Fibroblast of villous mesenchyme (primary cell): ENCODE measurements at regions not wholly inside any gene's neighbourhood (a gene's known extent, or its start where the extent isn't known, plus 50 kb on each side); places are given as distances from the start of the nearest gene placed in this dataset.
A peak's percentile ranks its signal among the peaks of the same experiment; 100 is the strongest.
"Not testable (repeated sequence)": the region's sequence is repeated elsewhere in the genome, so short reads cannot be mapped to it uniquely, and the experiment has no call there.

Source experiments
- DNase-seq: peaks from one replicate; pipeline ENCODE4 v3.0.0-alpha.2; 2010; ENCODE audit warnings: low read depth
- H3K4me3 ChIP-seq: 2 replicates; pipeline ENCODE4 v1.5.1; 2011; ENCODE audit warnings: low read depth, mild to moderate bottlenecking, low read length
- TF ChIP-seq, protein P1 (sequence below): IDR thresholded peaks from 2 replicates; pipeline ENCODE4 v1.5.1; 2012; ENCODE audit warnings: low read depth, mild to moderate bottlenecking, low read length; ENCODE audit not compliant: insufficient read depth

DNA sequence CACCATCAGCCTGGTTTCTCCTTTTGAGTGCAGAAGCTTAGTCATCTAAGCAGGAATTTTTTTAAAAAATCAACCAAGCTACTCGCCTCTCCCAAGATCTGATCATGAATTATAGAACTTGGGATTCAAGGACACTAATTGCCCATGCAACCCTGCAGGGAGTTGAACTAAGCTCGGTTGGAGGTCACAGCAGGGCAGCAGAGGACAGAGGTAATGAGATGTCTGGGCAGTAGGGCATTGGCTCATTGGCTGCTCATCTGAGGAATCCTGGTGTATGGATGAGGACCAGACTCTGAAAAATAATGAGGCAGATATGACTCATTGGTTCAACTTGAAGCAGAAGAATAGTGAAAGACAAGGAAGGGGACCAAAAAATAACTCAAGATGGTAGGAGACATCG, 111.8 kb upstream of the TLE1 start:
- TF ChIP-seq, protein P1, sequence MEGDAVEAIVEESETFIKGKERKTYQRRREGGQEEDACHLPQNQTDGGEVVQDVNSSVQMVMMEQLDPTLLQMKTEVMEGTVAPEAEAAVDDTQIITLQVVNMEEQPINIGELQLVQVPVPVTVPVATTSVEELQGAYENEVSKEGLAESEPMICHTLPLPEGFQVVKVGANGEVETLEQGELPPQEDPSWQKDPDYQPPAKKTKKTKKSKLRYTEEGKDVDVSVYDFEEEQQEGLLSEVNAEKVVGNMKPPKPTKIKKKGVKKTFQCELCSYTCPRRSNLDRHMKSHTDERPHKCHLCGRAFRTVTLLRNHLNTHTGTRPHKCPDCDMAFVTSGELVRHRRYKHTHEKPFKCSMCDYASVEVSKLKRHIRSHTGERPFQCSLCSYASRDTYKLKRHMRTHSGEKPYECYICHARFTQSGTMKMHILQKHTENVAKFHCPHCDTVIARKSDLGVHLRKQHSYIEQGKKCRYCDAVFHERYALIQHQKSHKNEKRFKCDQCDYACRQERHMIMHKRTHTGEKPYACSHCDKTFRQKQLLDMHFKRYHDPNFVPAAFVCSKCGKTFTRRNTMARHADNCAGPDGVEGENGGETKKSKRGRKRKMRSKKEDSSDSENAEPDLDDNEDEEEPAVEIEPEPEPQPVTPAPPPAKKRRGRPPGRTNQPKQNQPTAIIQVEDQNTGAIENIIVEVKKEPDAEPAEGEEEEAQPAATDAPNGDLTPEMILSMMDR, result no peak
- no peak overlapping the region for H3K4me3 ChIP-seq
- no peak for DNase-seq

DNA sequence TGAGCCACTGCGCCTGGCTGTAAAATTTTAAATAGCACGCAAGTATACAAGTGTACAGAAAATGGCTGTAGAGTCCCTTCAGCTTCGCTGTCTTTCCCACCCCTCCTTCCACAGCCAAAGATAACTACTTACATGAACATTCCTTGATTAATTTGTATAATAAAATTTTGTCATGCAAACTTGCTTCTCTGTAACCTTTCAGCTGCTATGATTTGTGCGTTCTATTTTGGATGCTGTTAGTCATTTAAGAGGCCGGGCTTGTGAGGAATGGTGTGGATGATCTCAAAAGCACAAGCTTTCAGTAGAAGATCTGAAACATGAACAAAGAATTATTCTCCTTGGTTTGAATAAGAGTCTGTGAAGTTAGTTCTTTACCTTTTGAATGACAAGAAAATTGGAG, 115.0 kb upstream of the TLE1 start:
- TF ChIP-seq, protein P1, result no peak
- no peak overlapping the region for H3K4me3 ChIP-seq
- DNase-seq, result peak; percentile 56

DNA sequence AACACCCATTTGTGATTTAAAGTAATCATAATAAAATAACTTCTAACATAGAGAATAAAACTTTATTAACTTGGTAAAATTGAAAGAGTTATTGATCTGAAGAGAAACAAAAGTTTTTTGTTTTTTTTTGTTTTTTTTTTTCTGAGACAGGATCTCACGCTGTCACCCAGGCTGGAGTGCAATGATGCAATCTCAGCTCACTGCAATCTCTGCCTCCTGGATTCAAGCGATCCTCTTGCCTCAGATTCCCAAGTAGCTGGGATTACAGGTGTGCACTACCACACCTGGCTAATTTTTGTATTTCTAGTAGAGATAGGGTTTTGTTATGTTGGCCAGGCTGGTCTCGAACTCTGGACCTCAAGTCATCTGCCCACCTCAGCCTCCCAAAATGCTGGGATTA, 116.5 kb upstream of the SPATA31D4 start:
- not testable (repeated sequence) for H3K4me3 ChIP-seq, DNase-seq

DNA sequence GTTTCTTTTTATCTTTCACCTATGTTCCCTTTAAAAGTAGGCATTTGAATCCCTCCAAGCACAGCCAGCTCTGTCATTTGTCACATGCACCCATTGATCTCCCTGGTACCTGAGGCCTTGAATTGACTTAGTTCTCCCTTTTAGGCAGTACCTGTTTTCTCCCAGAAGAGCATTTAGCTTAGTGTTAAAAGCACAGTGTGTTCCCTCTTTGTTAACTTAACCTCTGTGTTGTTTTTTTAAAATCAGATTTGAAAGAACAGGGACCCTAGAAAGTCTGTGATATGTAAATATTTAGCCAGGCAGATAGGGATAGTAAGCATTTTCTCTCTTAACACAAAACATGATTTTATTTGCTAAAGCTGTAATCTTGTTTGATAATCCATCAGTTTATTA, 113.8 kb upstream of the SPATA31D4 start:
- no peak for DNase-seq
- TF ChIP-seq, protein P1, result no peak
- no peak overlapping the region for H3K4me3 ChIP-seq

DNA sequence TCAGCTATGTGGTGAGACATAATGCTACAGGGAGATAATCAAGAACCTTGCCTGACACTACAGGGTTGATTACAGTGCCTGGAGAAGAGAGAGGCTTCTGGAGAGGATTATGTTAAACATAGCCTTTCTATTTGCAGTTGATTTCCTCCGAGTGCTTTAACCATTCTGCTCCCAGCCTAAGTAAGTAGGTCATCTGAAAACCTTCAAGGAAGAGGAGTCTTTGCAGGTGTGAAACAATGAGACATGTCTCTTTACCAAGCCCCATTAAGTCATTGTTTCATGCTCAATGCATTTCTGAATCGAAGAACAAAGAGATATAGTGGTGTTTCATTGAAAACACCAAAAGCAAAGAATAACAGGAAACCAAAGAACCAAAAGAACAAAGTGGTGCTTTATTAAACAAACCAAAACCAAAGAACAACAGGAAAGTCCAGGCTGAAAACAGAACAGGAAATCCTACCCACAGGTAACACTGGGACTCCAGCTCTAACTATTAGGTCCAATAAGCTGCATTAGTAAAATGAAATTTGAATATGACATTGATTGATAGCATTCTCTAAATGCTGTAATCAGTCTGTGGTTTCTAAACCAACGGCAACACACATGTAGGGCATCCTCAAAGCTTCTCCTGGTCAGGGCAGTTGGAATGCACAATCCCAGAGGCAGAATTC, 113.3 kb upstream of the SPATA31D4 start:
- H3K4me3 ChIP-seq, result no peak overlapping the region
- TF ChIP-seq, protein P1, result no peak
- peak; percentile 13 for DNase-seq

DNA sequence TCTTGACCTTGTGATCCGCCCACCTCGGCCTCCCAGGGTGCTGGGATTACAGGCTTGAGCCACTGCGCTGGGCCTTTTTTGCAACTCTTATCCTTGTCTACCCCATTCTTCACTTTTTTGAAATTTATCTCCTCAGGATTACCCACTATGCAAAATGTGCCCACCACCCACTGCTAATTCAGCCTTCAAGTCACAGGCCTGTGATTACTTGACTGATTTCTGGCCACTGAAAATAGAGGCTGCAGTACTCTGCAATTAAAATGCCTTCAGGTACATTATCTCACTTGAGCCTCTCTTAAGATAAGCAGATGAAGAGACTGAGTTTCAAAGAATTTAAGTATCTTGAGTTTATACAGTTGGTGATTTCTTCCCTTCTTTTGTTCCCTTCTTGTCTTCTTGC, 112.4 kb upstream of the SPATA31D4 start:
- TF ChIP-seq, protein P1, result no peak
- DNase-seq, result no peak
- no peak overlapping the region for H3K4me3 ChIP-seq

DNA sequence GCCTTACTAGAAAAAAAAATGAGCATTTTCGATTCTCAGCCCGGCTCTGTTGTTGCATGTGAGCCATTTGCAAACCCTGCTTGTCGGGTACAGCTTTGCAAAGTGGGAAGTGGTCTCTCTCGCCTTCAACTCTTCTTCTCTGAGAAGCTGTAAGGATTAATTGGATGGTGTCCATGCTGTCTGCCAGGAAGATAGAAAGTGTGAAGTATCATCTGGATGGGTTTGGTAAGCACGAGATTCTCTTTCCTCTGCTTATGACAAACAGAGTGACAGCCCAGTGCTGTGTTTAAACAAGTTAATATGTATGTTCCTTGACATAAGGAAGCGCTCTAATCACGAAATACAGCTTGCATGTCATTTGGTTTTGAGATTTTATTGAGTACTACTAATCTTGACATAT, 109.1 kb upstream of the SPATA31D4 start:
- TF ChIP-seq, protein P1, result no peak
- no peak for DNase-seq

More for the DNA sequence above, 109.1 kb upstream of the SPATA31D4 start:
- no peak overlapping the region for H3K4me3 ChIP-seq
